CD4-positive, CD25-positive, alpha-beta regulatory T cell (primary cell): ENCODE measurements at regions not wholly inside any gene's neighbourhood (a gene's known extent, or its start where the extent isn't known, plus 50 kb on each side); places are given as distances from the start of the nearest gene placed in this dataset.

ENCODE experiments used
- ATAC-seq, 2 donors: fragments of 150-1000 bp; cut with Tn5 transposase; one replicate each; pipeline ENCODE4 v1.10.0; 2021; ENCODE audit warnings: low read depth in 2 of 2, moderate number of reproducible peaks in 2 of 2, moderate library complexity in 1 of 2
- DNase-seq, 3 donors: peaks; one replicate each; pipeline versions ENCODE4 v3.0.0 to v3.0.0-alpha.2; 2012 to 2022; ENCODE audit warnings: mixed read lengths in 1 of 3
- H3K27ac ChIP-seq: one replicate; pipeline ENCODE4 v1.7.0; 2013; ENCODE audit warnings: mild to moderate bottlenecking, low read length; ENCODE audit not compliant: insufficient read depth, poor library complexity, severe bottlenecking
- H3K27me3 ChIP-seq: one replicate; pipeline ENCODE4 v1.7.0; 2013; ENCODE audit warnings: low read length; ENCODE audit not compliant: control insufficient read depth, insufficient read depth
- H3K36me3 ChIP-seq: one replicate; pipeline ENCODE4 v1.7.0; 2013; ENCODE audit warnings: mild to moderate bottlenecking, low read length, moderate library complexity; ENCODE audit not compliant: control insufficient read depth, insufficient read depth
- H3K4me1 ChIP-seq: 2 replicates; pipeline ENCODE4 v1.7.0; 2013; ENCODE audit warnings: mild to moderate bottlenecking, low read length; ENCODE audit not compliant: insufficient read depth, control insufficient read depth, poor library complexity, severe bottlenecking
- H3K4me3 ChIP-seq: one replicate; pipeline ENCODE4 v1.7.0; 2013; ENCODE audit warnings: low read depth, mild to moderate bottlenecking, low read length, moderate library complexity
- H3K9me3 ChIP-seq, 2 experiments: 1 replicate in 1 of 2; 2 replicates in 1 of 2; pipeline ENCODE4 v1.7.0; 2013; ENCODE audit warnings: low read length in 2 of 2, mild to moderate bottlenecking in 1 of 2, moderate library complexity in 1 of 2; ENCODE audit not compliant: control insufficient read depth in 2 of 2
- H3K27ac Mint-ChIP-seq, 3 donors: one replicate each; pipeline ENCODE4 v1.8.0; 2020 to 2022; ENCODE audit warnings: mild to moderate bottlenecking in 3 of 3, mixed read lengths in 3 of 3, moderate library complexity in 2 of 3
- H3K27me3 Mint-ChIP-seq: one replicate; pipeline ENCODE4 v1.8.0; 2022; ENCODE audit warnings: mild to moderate bottlenecking, mixed read lengths
- H3K36me3 Mint-ChIP-seq: one replicate; pipeline ENCODE4 v1.8.0; 2020; ENCODE audit warnings: mixed read lengths
- H3K4me1 Mint-ChIP-seq, 4 donors: one replicate each; pipeline ENCODE4 v1.8.0; 2020 to 2022; ENCODE audit warnings: mixed read lengths in 4 of 4, mild to moderate bottlenecking in 1 of 4
- H3K4me3 Mint-ChIP-seq, 4 donors: one replicate each; pipeline ENCODE4 v1.8.0; 2020 to 2022; ENCODE audit warnings: mild to moderate bottlenecking in 4 of 4, mixed read lengths in 4 of 4, moderate library complexity in 3 of 4
- H3K9me3 Mint-ChIP-seq, 7 donors: one replicate each; pipeline ENCODE4 v1.8.0; 2020 to 2022; ENCODE audit warnings: mixed read lengths in 7 of 7, mild to moderate bottlenecking in 3 of 7, moderate library complexity in 2 of 7

GRCh38 chr3:168416446-168416845 is 320.7 kb upstream of the GOLIM4 start:
- DNase-seq (no peak), ATAC-seq (no peak)
- Mint-ChIP-seq H3K36me3 (no peaks in the 10 kb centered on the region), H3K27ac (no peak overlapping the region), H3K4me3 (no peak overlapping the region), H3K4me1 (no peaks in the 10 kb centered on the region), H3K9me3 (peaks cover 0 to 19% (median 3%) of the 10 kb centered on the region in 7 donors), H3K27me3 (no peaks in the 10 kb centered on the region)
- no peaks in the 10 kb centered on the region for H3K9me3 ChIP-seq
- H3K27ac ChIP-seq, result no peak overlapping the region
- H3K4me3 ChIP-seq, result no peak overlapping the region
- H3K4me1 ChIP-seq, result no peaks in the 10 kb centered on the region
- no peaks in the 10 kb centered on the region for H3K36me3 ChIP-seq
- H3K27me3 ChIP-seq, result no peaks in the 10 kb centered on the region

- DNase-seq (no peak), ATAC-seq (no peak)
- no peaks in the 10 kb centered on the region for H3K36me3 ChIP-seq
- Mint-ChIP-seq H3K4me3 (no peak overlapping the region), H3K9me3 (peaks cover 0 to 28% (median 4%) of the 10 kb centered on the region in 7 donors), H3K4me1 (no peaks in the 10 kb centered on the region), H3K27me3 (no peaks in the 10 kb centered on the region), H3K36me3 (no peaks in the 10 kb centered on the region), H3K27ac (no peak overlapping the region)
- no peak overlapping the region for H3K27ac ChIP-seq
- H3K9me3 ChIP-seq, result no peaks in the 10 kb centered on the region
- no peak overlapping the region for H3K4me3 ChIP-seq
- no peaks in the 10 kb centered on the region for H3K4me1 ChIP-seq
- H3K27me3 ChIP-seq, result no peaks in the 10 kb centered on the region
Observed at GRCh38 chr3:168414149-168414548, 318.4 kb upstream of the GOLIM4 start.

GRCh38 chr3:168407381-168407780 is 311.7 kb upstream of the GOLIM4 start:
- no peak overlapping the region for H3K4me3 Mint-ChIP-seq
- no peaks in the 10 kb centered on the region for H3K4me1 Mint-ChIP-seq
- ATAC-seq (no peak), DNase-seq (no peak)
- H3K9me3 ChIP-seq, result no peaks in the 10 kb centered on the region
- no peak overlapping the region for H3K27ac Mint-ChIP-seq
- no peaks in the 10 kb centered on the region for H3K27me3 ChIP-seq
- H3K27me3 Mint-ChIP-seq, result no peaks in the 10 kb centered on the region
- H3K4me3 ChIP-seq, result no peak overlapping the region
- no peaks in the 10 kb centered on the region for H3K36me3 Mint-ChIP-seq
- H3K27ac ChIP-seq, result no peak overlapping the region
- no peaks in the 10 kb centered on the region for H3K4me1 ChIP-seq
- H3K9me3 Mint-ChIP-seq, result peaks cover 0 to 12% (median 0%) of the 10 kb centered on the region in 7 donors
- H3K36me3 ChIP-seq, result no peaks in the 10 kb centered on the region

GRCh38 chr3:168405288-168405687 is 309.6 kb upstream of the GOLIM4 start:
- Histone ChIP-seq H3K4me1 (no peaks in the 10 kb centered on the region), H3K27ac (no peak overlapping the region), H3K4me3 (no peak overlapping the region), H3K36me3 (no peaks in the 10 kb centered on the region), H3K9me3 (no peaks in the 10 kb centered on the region), H3K27me3 (no peaks in the 10 kb centered on the region)
- DNase-seq, result no peak
- no peaks in the 10 kb centered on the region for H3K36me3 Mint-ChIP-seq
- H3K27me3 Mint-ChIP-seq, result no peaks in the 10 kb centered on the region
- no peak for ATAC-seq
- peaks cover 0 to 11% (median under 1%) of the 10 kb centered on the region in 7 donors for H3K9me3 Mint-ChIP-seq
- no peaks in the 10 kb centered on the region for H3K4me1 Mint-ChIP-seq
- no peak overlapping the region for H3K27ac Mint-ChIP-seq
- H3K4me3 Mint-ChIP-seq, result no peak overlapping the region

- Histone ChIP-seq H3K9me3 (no peaks in the 10 kb centered on the region), H3K4me3 (no peak overlapping the region), H3K36me3 (no peaks in the 10 kb centered on the region), H3K27ac (no peak overlapping the region), H3K4me1 (no peaks in the 10 kb centered on the region), H3K27me3 (no peaks in the 10 kb centered on the region)
- DNase-seq (no peak), ATAC-seq (no peak)
- H3K4me3 Mint-ChIP-seq, result no peak overlapping the region
- no peak overlapping the region for H3K27ac Mint-ChIP-seq
- H3K9me3 Mint-ChIP-seq, result peaks cover 0 to 5% (median 1%) of the 10 kb centered on the region in 7 donors
- no peaks in the 10 kb centered on the region for H3K36me3 Mint-ChIP-seq
- no peaks in the 10 kb centered on the region for H3K4me1 Mint-ChIP-seq
- no peaks in the 10 kb centered on the region for H3K27me3 Mint-ChIP-seq
Observed at GRCh38 chr3:168398371-168399025, 302.8 kb upstream of the GOLIM4 start.

GRCh38 chr3:168396861-168397260 is 301.1 kb upstream of the GOLIM4 start:
- Mint-ChIP-seq H3K9me3 (peaks cover 0 to 8% (median 2%) of the 10 kb centered on the region in 7 donors), H3K4me1 (no peaks in the 10 kb centered on the region), H3K27me3 (no peaks in the 10 kb centered on the region), H3K4me3 (no peak overlapping the region), H3K36me3 (no peaks in the 10 kb centered on the region), H3K27ac (no peak overlapping the region)
- Histone ChIP-seq H3K4me1 (no peaks in the 10 kb centered on the region), H3K9me3 (no peaks in the 10 kb centered on the region), H3K27ac (no peak overlapping the region), H3K27me3 (no peaks in the 10 kb centered on the region), H3K36me3 (no peaks in the 10 kb centered on the region), H3K4me3 (no peak overlapping the region)
- DNase-seq (no peak), ATAC-seq (no peak)

- H3K27ac ChIP-seq, result no peak overlapping the region
- H3K9me3 ChIP-seq, result no peaks in the 10 kb centered on the region
- Mint-ChIP-seq H3K36me3 (no peaks in the 10 kb centered on the region), H3K27me3 (no peaks in the 10 kb centered on the region), H3K27ac (no peak overlapping the region), H3K9me3 (peaks cover 0 to 8% (median 3%) of the 10 kb centered on the region in 7 donors), H3K4me3 (no peak overlapping the region), H3K4me1 (no peaks in the 10 kb centered on the region)
- H3K27me3 ChIP-seq, result no peaks in the 10 kb centered on the region
- H3K4me3 ChIP-seq, result no peak overlapping the region
- H3K4me1 ChIP-seq, result no peaks in the 10 kb centered on the region
- no peak for ATAC-seq
- H3K36me3 ChIP-seq, result no peaks in the 10 kb centered on the region
- DNase-seq, result no peak
Observed at GRCh38 chr3:168395551-168395950, 299.8 kb upstream of the GOLIM4 start.

- Mint-ChIP-seq H3K36me3 (no peaks in the 10 kb centered on the region), H3K27ac (no peak overlapping the region), H3K4me3 (no peak overlapping the region), H3K9me3 (peaks cover 0 to 8% (median 3%) of the 10 kb centered on the region in 7 donors), H3K27me3 (no peaks in the 10 kb centered on the region), H3K4me1 (no peaks in the 10 kb centered on the region)
- Histone ChIP-seq H3K9me3 (no peaks in the 10 kb centered on the region), H3K27ac (no peak overlapping the region), H3K4me3 (no peak overlapping the region), H3K27me3 (no peaks in the 10 kb centered on the region), H3K36me3 (no peaks in the 10 kb centered on the region), H3K4me1 (no peaks in the 10 kb centered on the region)
- no peak for DNase-seq
- ATAC-seq, result no peak
Observed at GRCh38 chr3:168394439-168394838, 298.7 kb upstream of the GOLIM4 start.
